ENCODE measurements at regions not wholly inside any gene's neighbourhood (a gene's known extent, or its start where the extent isn't known, plus 50 kb on each side); places are given as distances from the start of the nearest gene placed in this dataset.

DNA sequence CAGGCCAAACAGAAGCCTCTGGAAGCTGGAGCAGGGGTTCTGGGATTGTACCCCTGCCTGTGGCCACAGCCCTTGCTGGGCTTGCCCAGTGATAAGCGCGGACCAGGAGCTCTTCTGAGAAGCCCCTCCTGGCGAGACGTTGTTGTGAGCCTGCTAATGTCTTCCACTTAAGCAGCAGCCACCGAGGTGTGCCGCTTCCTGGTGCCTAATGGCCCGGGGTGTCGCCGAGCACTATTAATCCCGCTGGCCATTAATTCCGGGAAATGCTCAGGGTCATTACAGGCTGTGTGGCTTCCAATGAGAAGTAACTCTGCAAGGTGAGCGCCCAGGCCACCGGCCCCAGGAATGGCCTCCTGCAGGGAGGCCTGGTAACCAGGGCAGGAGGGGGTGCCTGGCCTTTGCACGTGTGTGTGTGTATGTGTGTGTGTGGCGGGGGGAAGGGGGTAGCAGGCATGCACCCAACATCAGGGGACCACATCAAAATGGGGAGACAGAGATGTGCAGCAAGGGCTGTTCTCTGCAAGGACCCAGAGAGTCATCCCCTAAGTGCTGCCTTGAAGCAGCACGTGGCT, 175.0 kb downstream of the URI1 start:
- DNase-seq = no peak
- intact Hi-C loops (cut with DNase I) = no loop called here

DNA sequence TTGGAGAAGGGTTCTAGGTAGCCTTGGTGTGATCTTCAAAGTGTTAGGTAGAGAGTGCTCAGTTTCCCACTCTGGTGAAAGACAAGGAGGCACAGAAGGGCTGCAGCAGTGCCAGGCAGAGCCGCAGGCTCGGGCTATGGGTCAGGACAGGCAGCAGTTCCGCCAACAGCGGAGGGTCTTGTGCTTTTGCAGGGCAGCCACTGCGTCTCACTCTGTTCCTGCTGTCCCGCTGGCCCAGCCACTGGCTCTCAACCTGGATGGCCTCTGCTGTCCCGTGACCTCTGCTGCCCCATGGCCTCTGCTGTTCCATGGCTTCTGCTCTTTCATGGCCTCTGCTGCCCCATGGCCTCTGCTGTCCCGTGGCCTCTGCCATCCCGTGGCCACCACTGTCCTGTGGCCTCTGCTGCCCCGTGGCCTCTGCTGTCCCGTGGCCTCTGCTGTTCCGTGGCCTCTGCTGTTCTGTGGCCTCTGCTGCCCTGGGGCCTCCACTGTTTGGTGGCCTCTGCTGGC, 175.7 kb downstream of the URI1 start:
- intact Hi-C loops (cut with DNase I) = no loop called here
- no peak for DNase-seq

DNA sequence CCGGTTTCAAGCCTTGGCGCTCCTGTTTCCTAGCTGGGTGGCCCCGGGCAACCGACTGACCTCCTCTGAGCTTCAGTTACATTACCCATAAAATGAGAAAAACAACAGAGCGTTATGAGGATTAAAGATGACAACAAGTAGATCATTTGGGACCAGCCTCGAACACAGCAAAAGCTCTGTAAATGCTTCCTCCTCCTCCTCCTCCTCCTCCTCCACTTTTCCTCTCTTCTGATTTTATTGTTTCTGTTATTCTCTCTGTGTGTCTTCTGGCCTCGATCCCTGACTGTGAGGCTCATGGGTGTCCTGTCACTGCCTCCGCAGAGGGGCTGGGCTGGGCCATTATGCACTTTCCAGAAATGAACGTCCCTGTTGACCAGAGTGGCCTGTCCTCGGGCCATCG, 176.2 kb downstream of the URI1 start:
- DNase-seq = no peak
- intact Hi-C loops (cut with DNase I) = no loop called here

DNA sequence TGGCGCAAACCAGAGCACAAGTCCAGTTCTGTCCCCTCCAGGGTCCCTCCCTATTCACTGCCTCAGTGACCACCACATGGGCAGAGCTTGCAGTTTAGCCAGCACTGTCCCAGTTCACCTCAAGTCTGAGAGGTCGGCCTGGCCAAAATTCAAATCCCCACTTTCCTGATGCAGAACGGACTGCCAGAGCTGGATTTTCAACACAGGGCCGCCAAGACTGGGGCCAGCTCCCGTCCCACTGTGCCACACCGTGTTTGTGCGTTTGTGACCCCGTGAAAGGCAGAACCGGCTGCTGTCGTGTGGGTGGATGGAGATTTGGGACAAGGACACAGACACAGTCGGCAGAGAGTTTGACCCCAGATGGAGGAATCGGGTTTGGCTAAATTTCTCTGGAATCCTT, 176.7 kb downstream of the URI1 start:
- intact Hi-C loops (cut with DNase I) = no loop called here
- no peak for DNase-seq

DNA sequence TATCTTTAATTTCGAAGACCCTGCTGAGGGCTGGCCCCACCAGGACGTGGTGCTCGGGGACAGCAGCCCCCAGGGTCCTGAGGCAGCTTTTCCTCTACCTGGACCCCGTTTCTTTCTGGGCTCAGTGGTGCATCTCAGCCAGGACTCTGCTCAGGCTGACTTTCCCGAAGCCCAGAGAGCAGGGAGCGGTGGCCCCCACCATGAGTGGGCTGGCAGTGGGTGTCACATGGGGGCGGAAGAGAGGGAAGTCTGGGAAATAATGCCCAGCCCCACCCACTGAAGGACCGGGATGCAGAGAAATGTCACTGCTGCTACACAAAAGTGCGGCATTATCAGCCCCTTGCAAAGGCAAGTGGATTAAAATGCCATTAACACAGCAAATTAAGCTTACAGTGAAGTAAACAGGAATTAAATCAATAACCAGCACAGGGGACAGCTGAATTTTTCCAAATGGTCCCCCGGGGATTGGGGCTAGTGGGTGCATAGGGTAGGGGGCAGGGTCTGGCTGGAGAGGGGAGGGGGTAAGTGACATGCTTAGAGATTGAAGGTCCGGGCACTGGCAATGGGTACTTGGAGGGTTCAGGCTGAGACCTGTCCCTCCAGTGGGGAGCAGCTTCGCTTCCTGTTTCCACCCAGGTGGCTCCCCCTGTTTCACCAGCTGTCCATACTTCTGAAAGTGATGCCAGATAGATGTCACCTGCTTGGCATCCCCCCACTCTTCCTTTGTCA, 177.3 kb downstream of the URI1 start:
- intact Hi-C loops (cut with DNase I) = no loop called here
- DNase-seq = no peak

DNA sequence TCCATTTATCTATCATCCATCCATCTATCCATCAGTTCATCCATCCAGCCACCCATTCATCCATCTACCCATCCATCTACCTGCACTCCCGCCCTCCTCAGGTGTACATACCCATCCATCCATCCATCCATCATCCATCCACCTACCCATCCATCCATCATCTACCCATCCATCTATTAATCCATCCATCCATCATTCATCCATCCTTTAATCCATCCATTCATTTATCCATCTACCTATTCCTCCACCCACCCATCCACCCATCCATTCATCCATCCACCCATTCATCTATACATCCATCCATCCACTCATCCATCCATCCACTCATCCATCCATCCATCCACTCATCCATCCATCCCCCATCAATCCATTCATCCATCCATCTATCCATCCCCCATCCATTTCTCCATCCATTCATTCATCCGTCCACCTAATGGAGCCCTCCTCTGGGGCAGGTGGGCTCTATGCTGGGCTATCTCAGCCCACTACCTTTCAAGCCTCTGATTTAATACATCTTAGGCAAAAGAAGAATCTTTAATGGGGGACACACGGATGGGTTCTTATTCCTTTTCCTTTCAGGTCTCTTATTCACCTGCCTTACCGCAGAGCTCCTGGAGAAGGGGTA, 178.9 kb downstream of the URI1 start:
- intact Hi-C loops (cut with DNase I) = no loop called here
- DNase-seq = no peak

DNA sequence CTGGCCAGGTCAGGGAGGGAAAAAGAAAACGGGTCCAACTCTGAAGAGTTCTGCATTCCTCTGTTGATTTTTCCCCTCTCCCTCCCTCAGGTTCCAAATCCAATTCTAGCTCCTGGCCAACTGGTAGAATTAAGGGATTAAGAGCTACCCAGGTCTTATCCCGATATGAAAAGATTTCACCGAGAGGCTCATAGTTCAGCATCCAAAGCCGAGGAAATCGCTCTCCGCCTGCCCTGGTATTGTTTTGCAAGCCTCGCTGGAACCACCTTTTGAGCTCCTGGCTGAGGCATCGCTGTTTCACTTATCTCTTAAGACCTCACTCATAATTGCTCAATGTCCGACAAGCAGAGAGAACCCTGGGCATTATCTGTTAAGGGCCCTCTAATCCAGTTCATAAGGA, 180.4 kb downstream of the URI1 start:
- DNase-seq = no peak
- intact Hi-C loops (cut with DNase I) = no loop called here

DNA sequence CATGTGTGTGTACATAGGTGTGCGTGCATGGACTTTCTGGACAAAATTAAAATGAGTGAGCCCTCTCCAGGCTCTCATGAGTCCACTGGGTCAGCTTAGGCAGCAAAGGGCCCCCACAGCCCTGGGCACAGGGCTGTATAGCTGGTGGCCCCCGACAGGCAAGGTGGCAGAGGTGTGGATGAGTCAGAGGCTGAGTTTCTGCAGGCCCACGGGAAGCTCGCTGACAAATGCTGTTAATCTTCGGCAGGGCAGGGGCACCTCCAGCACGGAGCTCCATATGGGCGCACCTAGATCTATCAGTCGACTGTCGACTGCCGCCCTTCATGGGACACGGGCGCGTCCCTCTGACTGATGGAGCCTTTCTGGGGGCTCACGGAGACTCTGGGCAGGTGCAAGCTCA, 181.1 kb downstream of the URI1 start:
- intact Hi-C loops (cut with DNase I) = no loop called here
- DNase-seq = peak in 1 of 42 donors; percentile 21

DNA sequence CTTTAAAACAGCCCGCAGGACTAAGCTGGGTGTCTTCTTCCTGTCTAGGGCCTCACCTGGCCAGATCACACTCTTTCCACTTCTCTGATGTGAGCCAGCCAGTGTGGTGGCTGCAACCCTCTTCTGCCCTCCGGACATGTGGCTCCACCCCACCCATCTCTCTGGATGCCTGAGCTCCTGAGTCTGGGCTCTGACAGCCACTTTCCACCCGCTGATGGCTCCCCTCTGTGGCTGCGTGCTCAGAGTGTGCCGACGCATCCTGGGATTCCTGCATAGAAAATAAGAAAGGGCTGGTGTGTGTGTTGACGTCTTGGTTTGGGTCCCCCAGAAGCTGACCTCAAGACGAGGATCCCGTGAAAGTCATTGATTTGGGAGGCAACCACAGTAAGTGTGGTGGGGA, 181.6 kb downstream of the URI1 start:
- intact Hi-C loops (cut with DNase I) = no loop called here
- DNase-seq = no peak

DNA sequence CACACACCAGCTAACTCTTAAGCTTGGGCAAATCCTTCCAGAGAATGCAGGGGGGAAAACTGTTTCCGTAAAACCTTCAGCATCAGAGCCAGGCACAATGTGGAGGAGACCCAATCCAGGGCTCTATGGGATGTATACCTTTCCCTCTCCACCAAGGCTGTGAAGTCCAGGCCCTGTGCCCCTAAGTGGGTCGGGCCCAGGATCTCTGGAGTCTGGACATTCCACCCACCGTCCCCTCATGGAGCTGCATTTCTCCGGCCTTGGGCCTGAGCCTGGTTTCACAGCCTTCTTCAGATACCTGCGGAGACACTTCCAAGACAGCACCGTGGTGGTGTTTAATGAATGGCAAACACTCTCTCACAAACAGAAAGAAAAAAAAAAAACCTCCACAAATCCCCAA, 186.2 kb downstream of the URI1 start:
- intact Hi-C loops (cut with DNase I) = no loop called here

DNA sequence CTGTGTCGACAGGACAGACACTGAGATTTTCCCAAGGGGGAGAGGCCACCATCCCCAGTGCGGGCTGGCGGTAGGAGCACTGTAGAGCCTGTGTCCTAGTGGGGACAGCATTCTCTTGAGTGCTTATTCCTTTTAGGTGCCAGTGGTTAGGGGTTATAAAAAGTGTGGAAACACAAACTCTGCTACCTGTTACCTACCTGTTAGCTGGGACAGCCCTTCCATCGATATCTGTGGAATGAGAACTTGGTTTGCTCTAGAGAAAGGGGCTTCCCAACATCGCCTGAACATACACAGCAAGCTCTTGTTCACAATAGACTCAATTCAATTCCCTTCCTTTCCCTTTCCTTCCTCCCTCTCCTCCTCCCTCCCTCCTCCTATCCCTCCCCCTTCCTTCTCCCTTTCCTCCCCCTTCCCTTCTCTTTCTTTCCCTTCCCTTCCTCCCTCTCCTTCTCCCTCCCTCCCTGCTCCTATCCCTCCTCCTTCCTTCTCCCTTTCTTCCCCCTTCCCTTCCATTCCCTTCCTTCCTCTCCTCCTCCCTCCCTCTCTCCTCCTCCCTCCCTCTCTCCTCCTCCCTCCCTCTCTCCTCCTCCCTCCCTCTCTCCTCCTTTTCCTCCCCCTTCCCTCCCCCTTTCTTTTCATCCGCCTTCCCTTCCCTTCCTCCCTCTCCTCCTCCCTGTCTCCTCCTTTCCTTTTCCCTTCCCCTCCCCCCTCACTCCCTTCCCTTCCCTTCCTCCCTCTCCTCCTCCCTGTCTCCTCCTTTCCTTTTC, 188.5 kb downstream of the URI1 start:
- no peak for DNase-seq
- intact Hi-C loops (cut with DNase I) = no loop called here

More for the DNA sequence above, 186.2 kb downstream of the URI1 start:
- no peak for DNase-seq

DNA sequence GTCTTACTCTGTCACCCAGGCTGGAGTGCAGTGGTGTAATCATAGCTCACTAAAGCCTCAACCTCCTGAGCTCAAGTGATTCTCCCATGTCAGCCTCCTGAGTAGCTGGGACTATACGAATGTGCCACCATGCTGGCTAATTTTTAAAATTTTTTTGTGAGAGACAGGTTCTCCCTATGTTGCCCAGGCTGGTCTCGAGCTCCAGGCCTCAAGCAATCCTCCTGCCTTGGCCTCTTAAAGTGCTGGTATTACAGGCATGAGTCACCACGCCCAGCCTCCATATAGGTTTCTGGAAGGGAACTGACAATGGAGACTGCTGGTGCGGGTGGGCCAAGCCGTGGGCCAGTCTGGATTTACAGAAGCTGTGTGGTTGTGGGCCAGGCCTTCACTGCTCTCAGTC, 189.2 kb downstream of the URI1 start:
- DNase-seq = peak in 1 of 42 donors; percentile 25
- intact Hi-C loops (cut with DNase I) = no loop called here

DNA sequence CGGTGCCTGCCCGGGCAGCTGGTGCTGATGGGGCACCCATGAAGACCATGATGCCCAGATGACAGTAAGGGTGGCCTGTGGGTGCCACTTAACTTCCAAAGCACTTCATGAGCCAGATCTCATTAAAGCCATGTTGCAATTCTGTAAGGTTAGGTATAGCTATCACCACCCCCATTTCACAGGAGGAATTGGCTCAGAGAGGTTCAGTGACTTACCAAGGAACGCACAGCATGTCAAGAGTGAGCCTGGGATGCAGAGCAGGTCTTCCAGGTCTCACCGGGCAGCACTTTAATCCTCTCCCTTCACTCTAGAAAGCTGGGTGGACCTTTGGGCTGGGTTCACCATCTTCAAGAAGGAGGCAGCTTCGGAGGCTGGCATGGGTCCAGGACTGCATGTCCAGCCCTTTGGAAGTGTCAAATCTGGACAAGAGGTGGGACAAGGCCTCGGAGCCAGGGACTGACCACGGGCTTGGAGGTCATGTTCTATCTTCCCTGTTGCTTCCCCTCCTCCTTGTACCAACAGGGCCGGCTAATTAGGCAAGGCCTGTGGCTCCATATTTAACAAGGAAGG, 189.8 kb downstream of the URI1 start:
- intact Hi-C loops (cut with DNase I) = no loop called here
- peak in 1 of 42 donors; percentile 21 for DNase-seq

DNA sequence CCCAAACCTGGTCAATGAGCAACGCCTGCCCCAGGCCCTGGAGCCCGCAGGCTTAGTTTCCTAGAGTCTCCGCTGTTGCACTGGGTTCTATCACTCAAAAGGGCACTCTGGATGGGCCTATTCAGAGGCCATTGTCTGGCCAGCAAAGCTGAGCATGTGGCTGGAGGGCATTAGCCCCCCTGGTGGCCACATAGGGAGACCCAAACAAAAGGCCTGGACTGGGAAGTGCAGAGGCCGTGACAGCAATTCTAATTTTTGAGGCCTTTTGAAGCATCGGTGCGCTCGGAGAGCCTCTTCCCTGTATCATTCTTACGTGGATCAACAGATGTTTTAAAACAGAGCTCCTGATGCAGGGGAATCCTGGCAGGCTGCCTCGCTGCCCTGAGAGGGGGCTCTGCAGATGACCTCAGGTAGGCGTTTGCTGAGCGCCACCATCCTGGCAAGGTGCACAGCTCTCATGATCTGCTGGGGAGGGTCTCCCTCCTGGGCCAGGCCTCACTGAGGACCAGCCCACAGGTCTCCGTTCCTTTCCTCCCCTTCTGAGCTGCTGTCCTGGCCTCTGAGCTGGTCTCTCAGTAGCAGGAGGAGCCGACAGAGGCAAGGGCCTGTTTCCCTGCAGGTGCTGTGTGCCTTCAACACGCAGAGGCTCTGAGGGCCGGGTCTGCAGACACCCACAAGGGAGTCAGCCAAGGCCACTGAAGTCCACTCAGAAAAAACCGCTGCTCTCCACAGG, 190.5 kb downstream of the URI1 start:
- intact Hi-C loops (cut with DNase I) = no loop called here

DNA sequence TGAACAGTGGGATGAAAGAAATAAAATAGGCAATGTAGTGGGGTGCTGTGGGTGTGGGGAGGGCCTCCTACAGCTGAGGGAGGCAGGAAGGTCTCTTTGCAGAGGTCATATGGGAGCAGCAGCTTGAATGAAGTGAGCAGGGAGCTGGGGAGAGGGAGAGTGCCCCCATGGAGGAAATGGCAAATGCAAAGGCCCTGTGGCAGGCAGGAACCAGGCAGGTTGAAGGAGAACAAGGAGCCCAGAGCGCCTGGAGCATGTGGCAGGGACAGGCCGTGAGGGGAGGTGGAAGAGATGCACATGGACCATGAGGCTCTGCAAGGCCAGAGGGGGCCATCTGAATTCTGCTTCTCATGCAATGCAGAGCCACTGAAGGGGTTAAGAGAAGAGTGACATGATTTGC, 191.8 kb downstream of the URI1 start:
- intact Hi-C loops (cut with DNase I) = no loop called here
- DNase-seq = no peak

More for the DNA sequence above, 190.5 kb downstream of the URI1 start:
- DNase-seq = no peak

DNA sequence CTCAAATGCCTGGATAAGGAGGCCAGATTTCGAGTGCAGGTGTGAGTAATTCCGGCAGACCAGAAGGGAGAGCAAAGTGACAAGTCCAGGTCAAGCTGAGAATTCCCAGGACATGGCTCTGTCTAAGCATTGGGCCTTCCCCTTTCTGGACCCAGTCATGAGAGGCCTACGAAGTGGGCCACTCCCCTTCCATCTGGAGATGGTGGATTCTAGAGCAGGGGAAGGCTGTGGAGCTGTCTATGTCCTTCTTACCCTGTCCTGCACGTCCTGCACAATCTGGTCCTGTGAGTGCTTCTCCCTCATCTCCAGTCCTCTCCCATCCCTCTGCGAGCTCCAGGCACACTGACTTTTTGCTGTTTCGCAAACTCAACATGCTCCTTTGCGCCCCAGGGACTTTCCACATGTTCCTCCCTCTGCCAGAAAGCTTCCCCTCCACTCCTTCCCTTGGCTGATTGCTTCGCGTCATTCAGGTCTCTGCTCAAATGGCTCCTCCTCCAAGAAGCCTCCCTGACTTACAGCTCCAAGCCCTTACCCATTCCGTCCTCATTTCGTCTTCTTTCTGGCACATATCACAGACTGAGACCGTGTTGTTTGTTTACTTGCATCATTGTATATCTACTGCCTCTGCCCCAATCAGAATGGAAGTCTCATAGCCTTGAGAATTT, 193.2 kb downstream of the URI1 start:
- DNase-seq = no peak
- intact Hi-C loops (cut with DNase I) = no loop called here

DNA sequence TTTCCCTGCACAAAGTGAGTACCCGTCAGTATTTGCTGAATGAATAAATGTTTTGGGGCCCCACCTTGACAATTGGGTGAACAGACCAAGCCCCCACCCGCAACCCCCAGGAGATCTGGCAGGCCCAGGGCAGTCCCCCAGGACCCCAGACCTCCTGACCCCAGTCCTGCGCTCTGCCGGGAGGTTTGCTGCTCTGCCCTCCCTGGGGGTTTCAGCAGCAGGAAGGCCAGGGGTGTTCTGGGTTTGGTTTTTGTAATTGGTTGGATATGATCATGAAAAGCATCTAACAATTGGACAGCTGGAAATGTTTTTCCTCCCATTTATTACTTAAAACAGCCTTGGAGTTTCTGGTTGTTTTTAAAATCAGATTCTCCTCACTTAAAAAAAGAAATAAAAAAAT, 193.8 kb downstream of the URI1 start:
- no peak for DNase-seq
- intact Hi-C loops (cut with DNase I) = no loop called here

DNA sequence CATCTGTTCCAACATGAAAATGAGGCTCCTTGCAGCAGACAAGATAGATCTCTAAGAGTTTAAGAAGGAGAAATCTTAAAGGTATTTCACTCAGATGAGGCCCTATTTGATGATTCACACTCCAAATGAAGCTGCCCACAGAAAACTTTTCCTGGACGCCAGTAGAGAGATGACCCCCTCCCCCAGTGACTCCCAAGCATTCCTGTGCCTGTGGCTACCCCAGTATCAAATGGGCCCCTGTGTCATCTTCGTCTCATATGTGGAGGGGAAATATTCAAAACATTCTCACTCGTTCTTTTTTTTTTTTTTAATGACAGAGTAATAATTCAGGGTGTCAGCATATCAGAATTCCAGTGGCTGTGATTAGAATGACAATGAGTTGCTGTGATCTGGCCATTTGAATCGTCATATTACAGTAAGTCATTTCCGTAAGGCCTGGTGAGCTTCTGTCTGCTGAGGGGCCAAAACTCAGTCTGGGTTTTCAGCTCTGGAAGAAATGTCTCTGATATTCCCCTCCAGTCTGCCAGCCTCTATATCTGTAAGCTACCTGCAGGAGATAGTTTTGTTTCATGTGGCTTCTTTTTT, 194.7 kb downstream of the URI1 start:
- no peak for DNase-seq
- intact Hi-C loops (cut with DNase I) = no loop called here
